ENCODE measurements at regions not wholly inside any gene's neighbourhood (a gene's known extent, or its start where the extent isn't known, plus 50 kb on each side); places are given as distances from the start of the nearest gene placed in this dataset.

DNA sequence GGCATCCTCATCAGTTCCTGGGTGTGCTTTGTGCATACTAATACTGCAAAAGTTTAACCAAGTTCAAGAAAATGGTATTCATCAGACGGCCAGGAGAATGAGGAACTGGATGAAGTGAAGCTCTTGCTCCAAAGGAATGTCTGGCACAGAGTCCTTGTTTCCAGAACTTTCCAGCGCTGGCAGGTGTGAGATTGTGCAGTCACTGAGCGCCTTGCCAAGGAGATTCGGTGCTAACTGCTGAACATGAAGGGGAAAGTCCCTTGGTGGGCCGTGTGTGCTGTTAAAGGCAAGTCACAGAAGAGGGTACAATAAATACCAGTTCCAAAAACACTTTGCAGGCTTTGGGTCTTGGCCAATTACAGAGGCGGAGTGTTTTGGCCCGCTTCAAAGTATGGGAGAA, 262.3 kb upstream of the SOX4 start:
- no peaks in the 10 kb centered on the region for H4K20me1 ChIP-seq (ENCODE audit: insufficient read depth)
- H3K9me3 ChIP-seq (ENCODE audit: low read length) = no peaks in the 10 kb centered on the region
- H3K9me2 ChIP-seq (ENCODE audit: insufficient read depth, low read length) = no peaks in the 10 kb centered on the region
- no peaks in the 10 kb centered on the region for H3K79me2 ChIP-seq (replicated peaks; ENCODE audit: insufficient read depth, low read length)
- H3K36me3 ChIP-seq (ENCODE audit: insufficient read depth, low read length) = no peaks in the 10 kb centered on the region
- H3F3A ChIP-seq (ENCODE audit: insufficient read depth, low read length, poor library complexity, severe bottlenecking) = no peaks in the 10 kb centered on the region
- H3K27ac ChIP-seq (ENCODE audit: low read length) = no peak overlapping the region
- no peak overlapping the region for H3K9ac ChIP-seq (ENCODE audit: low read length)
- no peak overlapping the region for H3K4me2 ChIP-seq (ENCODE audit: low read length)
- no peak overlapping the region for H3K4me3 ChIP-seq (ENCODE audit: low read length)
- H2AFZ ChIP-seq (ENCODE audit: low read depth, low read length) = no peak overlapping the region
- no peaks in the 10 kb centered on the region for H3K27me3 ChIP-seq (ENCODE audit: insufficient read depth, low read depth, low read length)
- TF ChIP-seq TAF1 (IDR thresholded peaks at IDR 0.05; ENCODE audit: low read depth) (no peak), POLR2AphosphoS5 (IDR thresholded peaks at IDR 0.05) (no peak), EP300 (conservative IDR thresholded peaks at IDR 0.05; ENCODE audit: poor library complexity, severe bottlenecking) (no peak), MXI1 (conservative IDR thresholded peaks at IDR 0.05; ENCODE audit: poor library complexity, severe bottlenecking) (no peak)
- TF ChIP-seq, protein P1, sequence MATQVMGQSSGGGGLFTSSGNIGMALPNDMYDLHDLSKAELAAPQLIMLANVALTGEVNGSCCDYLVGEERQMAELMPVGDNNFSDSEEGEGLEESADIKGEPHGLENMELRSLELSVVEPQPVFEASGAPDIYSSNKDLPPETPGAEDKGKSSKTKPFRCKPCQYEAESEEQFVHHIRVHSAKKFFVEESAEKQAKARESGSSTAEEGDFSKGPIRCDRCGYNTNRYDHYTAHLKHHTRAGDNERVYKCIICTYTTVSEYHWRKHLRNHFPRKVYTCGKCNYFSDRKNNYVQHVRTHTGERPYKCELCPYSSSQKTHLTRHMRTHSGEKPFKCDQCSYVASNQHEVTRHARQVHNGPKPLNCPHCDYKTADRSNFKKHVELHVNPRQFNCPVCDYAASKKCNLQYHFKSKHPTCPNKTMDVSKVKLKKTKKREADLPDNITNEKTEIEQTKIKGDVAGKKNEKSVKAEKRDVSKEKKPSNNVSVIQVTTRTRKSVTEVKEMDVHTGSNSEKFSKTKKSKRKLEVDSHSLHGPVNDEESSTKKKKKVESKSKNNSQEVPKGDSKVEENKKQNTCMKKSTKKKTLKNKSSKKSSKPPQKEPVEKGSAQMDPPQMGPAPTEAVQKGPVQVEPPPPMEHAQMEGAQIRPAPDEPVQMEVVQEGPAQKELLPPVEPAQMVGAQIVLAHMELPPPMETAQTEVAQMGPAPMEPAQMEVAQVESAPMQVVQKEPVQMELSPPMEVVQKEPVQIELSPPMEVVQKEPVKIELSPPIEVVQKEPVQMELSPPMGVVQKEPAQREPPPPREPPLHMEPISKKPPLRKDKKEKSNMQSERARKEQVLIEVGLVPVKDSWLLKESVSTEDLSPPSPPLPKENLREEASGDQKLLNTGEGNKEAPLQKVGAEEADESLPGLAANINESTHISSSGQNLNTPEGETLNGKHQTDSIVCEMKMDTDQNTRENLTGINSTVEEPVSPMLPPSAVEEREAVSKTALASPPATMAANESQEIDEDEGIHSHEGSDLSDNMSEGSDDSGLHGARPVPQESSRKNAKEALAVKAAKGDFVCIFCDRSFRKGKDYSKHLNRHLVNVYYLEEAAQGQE (IDR thresholded peaks at IDR 0.05; ENCODE audit: borderline replicate concordance) = no peak
- TF ChIP-seq, protein P2, sequence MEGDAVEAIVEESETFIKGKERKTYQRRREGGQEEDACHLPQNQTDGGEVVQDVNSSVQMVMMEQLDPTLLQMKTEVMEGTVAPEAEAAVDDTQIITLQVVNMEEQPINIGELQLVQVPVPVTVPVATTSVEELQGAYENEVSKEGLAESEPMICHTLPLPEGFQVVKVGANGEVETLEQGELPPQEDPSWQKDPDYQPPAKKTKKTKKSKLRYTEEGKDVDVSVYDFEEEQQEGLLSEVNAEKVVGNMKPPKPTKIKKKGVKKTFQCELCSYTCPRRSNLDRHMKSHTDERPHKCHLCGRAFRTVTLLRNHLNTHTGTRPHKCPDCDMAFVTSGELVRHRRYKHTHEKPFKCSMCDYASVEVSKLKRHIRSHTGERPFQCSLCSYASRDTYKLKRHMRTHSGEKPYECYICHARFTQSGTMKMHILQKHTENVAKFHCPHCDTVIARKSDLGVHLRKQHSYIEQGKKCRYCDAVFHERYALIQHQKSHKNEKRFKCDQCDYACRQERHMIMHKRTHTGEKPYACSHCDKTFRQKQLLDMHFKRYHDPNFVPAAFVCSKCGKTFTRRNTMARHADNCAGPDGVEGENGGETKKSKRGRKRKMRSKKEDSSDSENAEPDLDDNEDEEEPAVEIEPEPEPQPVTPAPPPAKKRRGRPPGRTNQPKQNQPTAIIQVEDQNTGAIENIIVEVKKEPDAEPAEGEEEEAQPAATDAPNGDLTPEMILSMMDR (IDR thresholded peaks at IDR 0.05; ENCODE audit: poor library complexity, severe bottlenecking) = no peak

DNA sequence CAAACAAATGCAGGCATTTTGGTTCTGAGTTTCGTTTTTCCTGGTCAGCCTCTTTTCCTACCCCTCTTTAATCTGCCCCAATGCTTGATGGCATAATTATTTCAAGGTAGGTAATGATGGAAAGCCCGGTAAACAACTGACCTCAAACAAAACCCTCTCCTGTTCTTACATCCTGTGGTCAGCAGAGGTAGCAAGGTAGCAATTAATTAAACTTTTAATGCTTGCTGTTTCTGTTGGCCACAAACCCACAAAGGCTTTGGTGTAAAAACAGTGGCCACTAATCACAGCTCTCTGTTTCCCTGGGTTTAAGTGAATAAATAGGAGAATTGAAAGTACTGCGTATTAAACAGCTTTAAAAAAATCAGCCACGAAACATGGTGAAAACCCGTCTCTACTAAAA, 261.5 kb upstream of the SOX4 start:
- Histone ChIP-seq H3K79me2 (replicated peaks; ENCODE audit: insufficient read depth, low read length) (no peaks in the 10 kb centered on the region), H3K9ac (ENCODE audit: low read length) (no peak overlapping the region), H3K27me3 (ENCODE audit: insufficient read depth, low read depth, low read length) (no peaks in the 10 kb centered on the region), H3K27ac (ENCODE audit: low read length) (no peak overlapping the region), H4K20me1 (ENCODE audit: insufficient read depth) (no peaks in the 10 kb centered on the region), H3K9me2 (ENCODE audit: insufficient read depth, low read length) (no peaks in the 10 kb centered on the region), H2AFZ (ENCODE audit: low read depth, low read length) (no peak overlapping the region), H3K9me3 (ENCODE audit: low read length) (no peaks in the 10 kb centered on the region), H3F3A (ENCODE audit: insufficient read depth, low read length, poor library complexity, severe bottlenecking) (no peaks in the 10 kb centered on the region), H3K4me3 (ENCODE audit: low read length) (no peak overlapping the region), H3K4me2 (ENCODE audit: low read length) (no peak overlapping the region), H3K36me3 (ENCODE audit: insufficient read depth, low read length) (no peaks in the 10 kb centered on the region)
- TF ChIP-seq POLR2AphosphoS5 (IDR thresholded peaks at IDR 0.05) = no peak
- TF ChIP-seq EP300 (conservative IDR thresholded peaks at IDR 0.05; ENCODE audit: poor library complexity, severe bottlenecking) = no peak

DNA sequence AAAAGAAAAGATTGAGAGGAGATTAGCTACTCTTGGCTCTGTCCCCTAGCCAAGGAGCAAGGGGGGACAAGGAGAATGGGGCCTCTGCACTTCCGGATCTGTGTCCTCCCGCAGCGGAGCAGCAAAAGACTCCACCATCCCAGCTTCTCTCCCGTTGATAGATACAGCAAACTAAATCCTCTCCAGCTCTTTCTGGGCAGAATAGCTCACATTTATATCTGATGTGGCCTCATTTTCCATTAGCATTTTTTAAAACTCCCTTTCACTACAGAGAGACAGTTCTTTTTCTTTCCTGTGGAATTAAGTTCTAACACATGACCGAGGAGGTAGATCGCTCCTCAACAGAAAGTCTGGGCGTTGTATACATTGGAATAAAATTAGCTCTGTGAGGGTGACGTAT, 260.9 kb upstream of the SOX4 start:
- Histone ChIP-seq H3K27ac (ENCODE audit: low read length) (no peak overlapping the region), H4K20me1 (ENCODE audit: insufficient read depth) (no peaks in the 10 kb centered on the region), H3K79me2 (replicated peaks; ENCODE audit: insufficient read depth, low read length) (no peaks in the 10 kb centered on the region), H3K36me3 (ENCODE audit: insufficient read depth, low read length) (no peaks in the 10 kb centered on the region), H3K4me3 (ENCODE audit: low read length) (no peak overlapping the region), H3K9me2 (ENCODE audit: insufficient read depth, low read length) (no peaks in the 10 kb centered on the region), H3K9me3 (ENCODE audit: low read length) (no peaks in the 10 kb centered on the region), H2AFZ (ENCODE audit: low read depth, low read length) (no peak overlapping the region), H3K9ac (ENCODE audit: low read length) (no peak overlapping the region), H3F3A (ENCODE audit: insufficient read depth, low read length, poor library complexity, severe bottlenecking) (no peaks in the 10 kb centered on the region), H3K27me3 (ENCODE audit: insufficient read depth, low read depth, low read length) (no peaks in the 10 kb centered on the region), H3K4me2 (ENCODE audit: low read length) (no peak overlapping the region)
- TF ChIP-seq EP300 (conservative IDR thresholded peaks at IDR 0.05; ENCODE audit: poor library complexity, severe bottlenecking) (no peak), EZH2 (IDR thresholded peaks at IDR 0.05; ENCODE audit: borderline replicate concordance, insufficient read depth, low read length, poor library complexity, severe bottlenecking) (no peak), MXI1 (conservative IDR thresholded peaks at IDR 0.05; ENCODE audit: poor library complexity, severe bottlenecking) (no peak), TAF1 (IDR thresholded peaks at IDR 0.05; ENCODE audit: low read depth) (no peak), RAD21 (conservative IDR thresholded peaks at IDR 0.05) (no peak), POLR2AphosphoS5 (IDR thresholded peaks at IDR 0.05) (no peak), SMC3 (conservative IDR thresholded peaks at IDR 0.05; ENCODE audit: poor library complexity) (no peak)
- TF ChIP-seq, protein P1 (IDR thresholded peaks at IDR 0.05; ENCODE audit: borderline replicate concordance) = no peak
- TF ChIP-seq, protein P2 (IDR thresholded peaks at IDR 0.05; ENCODE audit: poor library complexity, severe bottlenecking) = no peak
